Chondrocyte (in vitro differentiated cells): ENCODE measurements at regions not wholly inside any gene's neighbourhood (a gene's known extent, or its start where the extent isn't known, plus 50 kb on each side); places are given as distances from the start of the nearest gene placed in this dataset.

Source experiments
- DNase-seq: peaks from one replicate; pipeline ENCODE4 v3.0.0; 2021; ENCODE audit warnings: mixed read lengths, low spot score
- H3K27ac Mint-ChIP-seq: one replicate; pipeline ENCODE4 v1.8.0; 2021; ENCODE audit warnings: mild to moderate bottlenecking, moderate library complexity, mixed read lengths; ENCODE audit not compliant: unreplicated experiment
- H3K27me3 Mint-ChIP-seq: 2 replicates; pipeline ENCODE4 v1.8.0; 2021; ENCODE audit warnings: low read depth, mixed read lengths
- H3K36me3 Mint-ChIP-seq: 2 replicates; pipeline ENCODE4 v1.8.0; 2021; ENCODE audit warnings: low read depth, mixed read lengths
- H3K4me1 Mint-ChIP-seq: 2 replicates; pipeline ENCODE4 v1.8.0; 2021; ENCODE audit warnings: low read depth, mild to moderate bottlenecking, mixed read lengths
- H3K4me3 Mint-ChIP-seq: one replicate; pipeline ENCODE4 v1.8.0; 2021; ENCODE audit warnings: mild to moderate bottlenecking, moderate library complexity, mixed read lengths; ENCODE audit not compliant: unreplicated experiment
- H3K9me3 Mint-ChIP-seq: 2 replicates; pipeline ENCODE4 v1.8.0; 2021; ENCODE audit warnings: low read depth, mixed read lengths
- CTCF ChIP-seq: fragments of 200-600 bp; sonication (generic); IDR thresholded peaks from 2 replicates; pipeline ENCODE4 v1.5.0; 2021; ENCODE audit warnings: antibody characterized with exemption, mild to moderate bottlenecking, moderate library complexity

- Mint-ChIP-seq H3K4me1 (no peaks in the 10 kb centered on the region), H3K27me3 (no peaks in the 10 kb centered on the region), H3K27ac (no peak overlapping the region), H3K4me3 (no peak overlapping the region), H3K36me3 (no peaks in the 10 kb centered on the region), H3K9me3 (no peaks in the 10 kb centered on the region)
- no peak for TF ChIP-seq CTCF
- DNase-seq: no peak
Observed at GRCh38 chr2:221134718-221135117, 437.4 kb downstream of the EPHA4 start.

- H3K27me3 Mint-ChIP-seq: no peaks in the 10 kb centered on the region
- no peak overlapping the region for H3K27ac Mint-ChIP-seq
- H3K9me3 Mint-ChIP-seq: no peaks in the 10 kb centered on the region
- H3K4me1 Mint-ChIP-seq: no peaks in the 10 kb centered on the region
- H3K36me3 Mint-ChIP-seq: no peaks in the 10 kb centered on the region
- no peak for TF ChIP-seq CTCF
- no peak for DNase-seq
- no peak overlapping the region for H3K4me3 Mint-ChIP-seq
Observed at GRCh38 chr2:221135699-221136098, 436.4 kb downstream of the EPHA4 start.

- Mint-ChIP-seq H3K4me3 (no peak overlapping the region), H3K27ac (no peak overlapping the region), H3K36me3 (no peaks in the 10 kb centered on the region), H3K27me3 (no peaks in the 10 kb centered on the region), H3K9me3 (peaks cover 4% of the 10 kb centered on the region), H3K4me1 (no peaks in the 10 kb centered on the region)
- no peak for TF ChIP-seq CTCF
- no peak for DNase-seq
Observed at GRCh38 chr2:221137385-221137784, 434.7 kb downstream of the EPHA4 start.

GRCh38 chr2:221142341-221142740, 429.8 kb downstream of the EPHA4 start:
- no peaks in the 10 kb centered on the region for H3K36me3 Mint-ChIP-seq
- H3K27ac Mint-ChIP-seq: no peak overlapping the region
- H3K4me1 Mint-ChIP-seq: no peaks in the 10 kb centered on the region
- no peak overlapping the region for H3K4me3 Mint-ChIP-seq
- TF ChIP-seq CTCF: no peak
- no peaks in the 10 kb centered on the region for H3K27me3 Mint-ChIP-seq
- H3K9me3 Mint-ChIP-seq: peaks cover 9% of the 10 kb centered on the region
- DNase-seq: no peak

GRCh38 chr2:221143231-221143630, 428.9 kb downstream of the EPHA4 start:
- Mint-ChIP-seq H3K27ac (no peak overlapping the region), H3K27me3 (no peaks in the 10 kb centered on the region), H3K36me3 (no peaks in the 10 kb centered on the region), H3K4me3 (no peak overlapping the region), H3K9me3 (peaks cover 9% of the 10 kb centered on the region), H3K4me1 (no peaks in the 10 kb centered on the region)
- no peak for DNase-seq
- TF ChIP-seq CTCF: no peak
